ENCODE measurements at regions not wholly inside any gene's neighbourhood (a gene's known extent, or its start where the extent isn't known, plus 50 kb on each side); places are given as distances from the start of the nearest gene placed in this dataset.

GRCh38 chr3:20726786-20727185 lies 540.8 kb upstream of the SGO1 start:
- TF ChIP-seq CTCF (conservative IDR thresholded peaks at IDR 0.05), result no peak
- no peak for TF ChIP-seq ZFX (IDR thresholded peaks at IDR 0.05)

All from C4-2B (cell line).